ENCODE measurements at regions not wholly inside any gene's neighbourhood (a gene's known extent, or its start where the extent isn't known, plus 50 kb on each side); places are given as distances from the start of the nearest gene placed in this dataset.

DNA sequence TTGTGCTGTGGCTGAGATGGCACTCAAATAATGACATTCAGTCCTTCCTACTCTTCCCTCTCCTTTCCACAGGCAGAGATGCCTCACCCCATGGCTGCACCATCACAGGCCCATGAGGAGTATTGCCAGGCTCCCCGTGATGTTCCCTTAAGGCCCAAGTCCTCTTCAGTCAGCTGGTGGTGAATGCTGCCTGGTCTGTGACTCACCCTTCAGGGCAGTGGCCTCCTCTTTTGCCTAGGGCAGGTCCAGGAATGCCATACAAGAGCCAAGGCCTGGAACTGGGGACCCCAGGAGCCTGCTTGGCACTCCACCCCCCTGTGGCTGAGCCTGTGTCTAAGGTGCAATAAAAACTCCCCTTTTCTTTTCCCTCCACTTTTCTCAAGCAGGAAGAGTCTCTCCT is 144.2 kb upstream of the GEMIN8 start:
- DNase-seq (ENCODE audit: low read depth, low spot score): no peak

DNA sequence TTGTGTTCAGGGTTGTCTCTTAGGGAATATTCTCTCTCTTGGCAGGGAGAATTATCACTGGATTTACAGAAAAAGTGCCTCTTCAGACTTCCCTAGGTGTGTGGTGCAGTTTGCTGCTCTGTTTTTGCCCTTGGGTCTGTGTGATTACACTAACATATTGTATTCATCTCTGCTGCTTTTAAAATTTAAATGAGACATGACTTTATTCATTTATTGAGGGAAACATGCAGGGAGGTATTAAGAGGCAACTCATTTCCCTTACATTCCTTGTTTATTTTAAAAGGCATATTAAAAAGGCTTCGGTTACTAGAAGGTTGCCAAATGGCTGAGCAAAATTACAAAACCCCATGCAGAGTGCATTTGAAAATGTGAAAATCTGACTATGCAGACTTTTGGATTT is 135.1 kb upstream of the GEMIN8 start:
- no peak for DNase-seq (ENCODE audit: low read depth, low spot score)

DNA sequence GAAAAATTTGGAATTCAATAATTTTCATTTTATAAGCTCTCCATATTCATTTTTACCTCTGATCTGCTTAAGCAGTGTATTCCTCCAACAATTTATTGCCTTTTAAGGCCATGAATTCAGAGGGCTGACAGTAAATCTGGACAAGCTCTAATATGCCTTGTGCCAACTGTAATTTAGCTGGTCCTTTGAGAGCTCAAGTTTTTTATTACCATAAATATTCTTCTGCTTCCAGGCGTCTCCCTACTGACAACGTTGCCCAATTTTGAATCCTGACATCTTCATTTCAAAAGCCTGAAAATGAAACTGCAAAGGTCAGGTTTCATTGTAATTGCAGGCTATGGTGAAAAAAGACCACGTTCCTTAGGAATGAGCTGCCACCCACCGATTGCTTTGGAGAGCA is 95.8 kb upstream of the GEMIN8 start:
- no peak for DNase-seq (ENCODE audit: low read depth, low spot score)

DNA sequence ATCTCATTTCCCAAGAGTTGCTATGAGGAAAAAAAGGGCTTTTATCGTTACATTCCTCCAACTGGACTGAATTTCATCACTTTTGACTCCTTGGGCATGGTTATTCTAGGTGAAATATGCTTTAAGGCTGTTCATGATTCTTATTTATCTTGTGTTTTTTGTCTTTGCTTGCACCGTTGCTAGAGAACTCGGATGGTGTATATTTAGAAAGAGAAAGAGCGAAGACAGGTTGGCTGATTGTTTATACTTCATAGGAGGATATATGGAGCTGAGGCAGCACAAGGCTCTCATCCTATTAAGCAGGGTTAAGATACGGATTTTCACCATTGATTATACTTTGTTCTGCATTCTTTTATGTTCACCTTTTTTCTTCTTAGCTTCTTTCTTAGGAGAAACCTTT is 94.9 kb upstream of the GEMIN8 start:
- DNase-seq (ENCODE audit: low read depth, low spot score): no peak

DNA sequence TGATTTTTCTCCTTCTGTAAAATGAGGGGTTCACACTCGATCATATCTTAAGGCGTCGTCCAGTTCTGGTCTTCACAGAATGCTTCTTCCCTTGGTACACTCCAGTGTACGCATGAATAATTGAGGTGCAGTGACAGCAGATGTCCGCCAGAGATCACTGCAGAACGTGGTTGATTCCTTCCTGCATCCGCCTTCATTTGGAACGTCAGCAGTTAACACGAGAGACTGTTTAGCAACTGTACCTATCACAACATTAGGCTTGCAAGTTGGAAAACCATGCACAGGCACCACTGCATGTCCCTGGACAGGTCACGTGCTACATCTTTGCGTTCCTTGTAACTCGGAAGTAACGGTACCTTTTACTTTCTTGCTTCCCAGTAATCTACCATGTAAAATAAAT is 66.0 kb upstream of the GEMIN8 start:
- peak; percentile 11 for DNase-seq (ENCODE audit: low read depth, low spot score)

DNA sequence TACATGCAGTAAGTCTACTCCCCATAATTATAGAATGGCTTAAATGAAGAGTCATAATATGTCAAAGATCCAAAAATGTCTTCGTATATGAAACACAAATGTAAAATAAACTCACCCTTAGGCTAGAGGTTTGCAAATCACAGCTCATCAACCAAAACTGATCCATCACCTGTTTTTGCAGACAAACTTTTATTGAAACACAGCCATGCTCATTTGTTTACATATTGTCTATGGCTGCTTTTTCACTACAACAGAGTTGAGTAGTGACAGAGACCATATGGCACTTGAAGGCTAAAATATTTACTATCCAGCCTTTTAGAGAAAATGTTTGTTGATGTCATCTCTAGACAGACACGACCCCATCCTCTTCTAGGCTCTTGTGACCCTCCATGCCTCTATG is 64.5 kb upstream of the GEMIN8 start:
- DNase-seq (ENCODE audit: low read depth, low spot score): no peak

DNA sequence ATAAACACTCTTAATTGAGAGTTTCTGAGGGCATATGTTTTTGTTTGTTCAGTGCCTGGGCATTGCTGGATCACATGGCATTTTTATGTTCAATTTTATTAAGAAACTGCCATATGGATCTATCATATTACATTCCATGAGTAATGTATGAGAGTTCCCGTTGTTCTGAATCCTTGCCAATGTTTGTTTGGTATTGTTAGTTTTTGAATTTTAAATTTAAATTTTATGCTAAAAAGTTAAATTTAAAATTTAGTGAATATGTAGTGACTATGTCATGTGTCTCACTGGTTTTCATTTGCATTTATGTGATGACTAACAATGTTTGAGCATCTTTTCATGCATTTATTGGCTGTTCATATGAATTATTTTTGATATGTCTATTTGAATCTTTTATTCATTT is 54.8 kb upstream of the GEMIN8 start:
- no peak for DNase-seq (ENCODE audit: low read depth, low spot score)

DNA sequence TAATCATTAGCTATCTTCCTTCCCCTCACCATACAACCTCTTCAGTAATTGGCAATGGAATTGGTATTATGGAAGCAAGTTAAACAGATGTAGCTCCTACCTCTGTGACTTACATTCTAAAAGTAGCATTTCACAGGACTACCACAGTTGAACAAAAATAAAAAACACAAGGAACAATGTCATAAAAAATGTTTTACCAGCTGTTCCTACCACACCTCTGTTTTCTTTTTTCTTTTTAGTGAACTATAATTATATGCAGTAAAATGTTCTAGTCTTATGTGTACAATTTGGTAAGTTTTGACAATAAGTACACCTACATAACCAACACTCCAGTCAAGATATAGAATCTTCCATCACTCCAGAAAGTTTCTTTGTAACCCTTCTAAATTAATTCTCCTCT is 54.1 kb upstream of the GEMIN8 start:
- no peak for DNase-seq (ENCODE audit: low read depth, low spot score)

DNA sequence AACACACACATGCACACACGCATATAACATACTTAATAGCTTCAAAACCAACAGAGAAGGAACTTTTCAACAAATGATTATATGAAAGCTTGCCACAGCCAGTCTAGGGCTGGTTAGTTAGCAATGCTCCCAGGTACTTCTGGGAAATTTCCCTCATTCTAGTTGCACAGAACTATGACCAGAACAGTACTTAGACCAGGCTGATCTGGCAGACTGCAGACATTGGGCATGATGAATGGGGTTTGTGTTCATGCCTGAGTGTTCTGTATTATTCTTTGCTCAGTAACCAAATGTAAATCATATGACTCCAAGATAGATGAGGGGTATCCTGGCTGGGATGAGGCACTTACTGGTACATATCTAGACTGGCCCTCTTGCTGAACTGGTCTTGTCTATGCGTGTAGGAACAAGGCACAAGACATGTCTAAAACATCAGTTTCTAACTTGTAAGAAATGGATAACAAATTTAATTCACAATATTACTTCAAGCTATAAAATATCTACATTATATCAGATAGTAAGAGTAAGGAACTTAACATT is 50.3 kb upstream of the GEMIN8 start:
- no peak for DNase-seq (ENCODE audit: low read depth, low spot score)

Measured in brain pericyte (primary cell).